Uterus (tissue), 3 donors: ENCODE measurements at regions not wholly inside any gene's neighbourhood (a gene's known extent, or its start where the extent isn't known, plus 50 kb on each side); places are given as distances from the start of the nearest gene placed in this dataset.

Source experiments
- DNase-seq, 2 donors: peaks; one replicate each; pipeline ENCODE4 v3.0.0-alpha.2; 2019 to 2020
- H3K27ac ChIP-seq, 2 donors: fragments of 200-600 bp; sonication (generic); 1 replicate in 1 of 2; 2 replicates in 1 of 2; pipeline ENCODE4 v1.5.1; 2016 to 2018
- H3K27me3 ChIP-seq, 2 donors: fragments of 200-600 bp; sonication (generic); one replicate each; pipeline ENCODE4 v1.5.1; 2018 to 2019; ENCODE audit warnings: control low read depth in 1 of 2
- H3K36me3 ChIP-seq, 2 donors: fragments of 200-600 bp; sonication (generic); one replicate each; pipeline ENCODE4 v1.5.1; 2019; ENCODE audit warnings: control low read depth in 1 of 2
- H3K4me1 ChIP-seq, 2 donors: fragments of 200-600 bp; sonication (generic); one replicate each; pipeline ENCODE4 v1.5.1; 2018 to 2019; ENCODE audit warnings: control low read depth in 1 of 2
- H3K4me3 ChIP-seq, 2 donors: fragments of 200-600 bp; sonication (generic); 1 replicate in 1 of 2; 2 replicates in 1 of 2; pipeline ENCODE4 v1.5.1; 2018 to 2019; ENCODE audit warnings: mild to moderate bottlenecking in 1 of 2
- H3K9me3 ChIP-seq, 2 donors: fragments of 200-600 bp; sonication (generic); one replicate each; pipeline ENCODE4 v1.5.1; 2019; ENCODE audit warnings: control low read depth in 1 of 2
- POLR2A ChIP-seq, 2 donors: fragments of 450-650 bp; IDR thresholded peaks; one replicate each; pipeline ENCODE4 v1.6.1; 2016; ENCODE audit warnings: antibody characterized with exemption in 2 of 2, mild to moderate bottlenecking in 1 of 2, moderate library complexity in 1 of 2
- intact Hi-C: fragments of 100-400 bp; cut with DNase I; formaldehyde crosslinking; loops from one replicate; pipeline ENCODE4 v1.15.1; 2023; ENCODE audit warnings: low total_unique reads
- TF ChIP-seq, protein P1 (sequence below), 4 experiments: fragments of 200-600 bp in 2 of 4; fragments of 450-650 bp in 2 of 4; sonication (generic) in 2 of 4; IDR thresholded peaks; one replicate each; pipeline ENCODE4 v1.5.1; 2016 to 2019; ENCODE audit warnings: antibody characterized with exemption in 4 of 4, mild to moderate bottlenecking in 2 of 4, moderate library complexity in 1 of 4
- donor health status: DM: yes; HTN: yes; CAD: no.

DNA sequence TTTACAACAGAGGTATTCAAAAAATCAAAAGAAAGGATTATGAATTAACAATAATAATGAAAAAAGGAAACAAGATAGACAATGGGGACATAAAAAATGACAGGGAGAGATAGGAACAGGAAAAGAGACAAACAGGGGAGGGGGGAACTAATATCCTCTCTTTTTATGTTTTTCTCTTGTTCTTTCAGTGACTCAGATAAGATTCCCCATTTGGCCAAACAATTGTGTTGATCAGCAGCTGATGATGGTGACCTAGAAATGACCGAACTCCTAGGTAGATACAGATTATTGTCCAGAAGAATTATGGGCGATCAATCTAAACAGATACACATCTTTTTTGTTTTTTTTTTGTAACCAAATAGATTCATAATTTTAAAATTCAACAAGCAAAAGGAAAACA lies 1277.2 kb upstream of the FLRT2 start:
- TF ChIP-seq, protein P1, sequence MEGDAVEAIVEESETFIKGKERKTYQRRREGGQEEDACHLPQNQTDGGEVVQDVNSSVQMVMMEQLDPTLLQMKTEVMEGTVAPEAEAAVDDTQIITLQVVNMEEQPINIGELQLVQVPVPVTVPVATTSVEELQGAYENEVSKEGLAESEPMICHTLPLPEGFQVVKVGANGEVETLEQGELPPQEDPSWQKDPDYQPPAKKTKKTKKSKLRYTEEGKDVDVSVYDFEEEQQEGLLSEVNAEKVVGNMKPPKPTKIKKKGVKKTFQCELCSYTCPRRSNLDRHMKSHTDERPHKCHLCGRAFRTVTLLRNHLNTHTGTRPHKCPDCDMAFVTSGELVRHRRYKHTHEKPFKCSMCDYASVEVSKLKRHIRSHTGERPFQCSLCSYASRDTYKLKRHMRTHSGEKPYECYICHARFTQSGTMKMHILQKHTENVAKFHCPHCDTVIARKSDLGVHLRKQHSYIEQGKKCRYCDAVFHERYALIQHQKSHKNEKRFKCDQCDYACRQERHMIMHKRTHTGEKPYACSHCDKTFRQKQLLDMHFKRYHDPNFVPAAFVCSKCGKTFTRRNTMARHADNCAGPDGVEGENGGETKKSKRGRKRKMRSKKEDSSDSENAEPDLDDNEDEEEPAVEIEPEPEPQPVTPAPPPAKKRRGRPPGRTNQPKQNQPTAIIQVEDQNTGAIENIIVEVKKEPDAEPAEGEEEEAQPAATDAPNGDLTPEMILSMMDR (IDR thresholded peaks at IDR 0.05): no peak
- TF ChIP-seq POLR2A (IDR thresholded peaks at IDR 0.05): no peak
- intact Hi-C loops: no loop called here
- DNase-seq: no peak
- Histone ChIP-seq H3K4me3 (no peak overlapping the region), H3K4me1 (no peaks in the 10 kb centered on the region), H3K27me3 (no peaks in the 10 kb centered on the region), H3K36me3 (no peaks in the 10 kb centered on the region), H3K27ac (no peak overlapping the region), H3K9me3 (no peaks in the 10 kb centered on the region)

DNA sequence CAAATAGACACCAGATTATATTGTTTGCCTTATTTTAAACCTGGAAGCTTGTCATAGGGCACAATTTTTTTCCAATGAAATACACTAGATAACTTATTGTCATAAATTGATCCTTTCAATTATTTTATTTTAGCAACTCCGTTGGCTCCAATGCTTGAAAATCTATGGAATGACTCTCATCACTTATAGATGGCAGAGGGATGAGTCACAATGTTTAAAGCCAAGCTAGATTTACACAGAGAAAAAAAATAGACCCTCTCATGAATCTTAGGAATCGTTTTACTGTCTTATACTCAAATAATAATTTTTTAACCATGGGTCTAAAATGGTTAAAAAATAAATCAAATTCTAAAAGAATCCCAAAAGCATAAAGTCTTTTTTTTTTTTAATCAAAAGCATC lies 1276.6 kb upstream of the FLRT2 start:
- Histone ChIP-seq H3K4me3 (no peak overlapping the region), H3K4me1 (no peaks in the 10 kb centered on the region), H3K9me3 (no peaks in the 10 kb centered on the region), H3K27me3 (no peaks in the 10 kb centered on the region), H3K36me3 (no peaks in the 10 kb centered on the region), H3K27ac (no peak overlapping the region)
- no peak for DNase-seq
- intact Hi-C loops: no loop called here
- TF ChIP-seq, protein P1 (IDR thresholded peaks at IDR 0.05): no peak
- TF ChIP-seq POLR2A (IDR thresholded peaks at IDR 0.05): no peak

DNA sequence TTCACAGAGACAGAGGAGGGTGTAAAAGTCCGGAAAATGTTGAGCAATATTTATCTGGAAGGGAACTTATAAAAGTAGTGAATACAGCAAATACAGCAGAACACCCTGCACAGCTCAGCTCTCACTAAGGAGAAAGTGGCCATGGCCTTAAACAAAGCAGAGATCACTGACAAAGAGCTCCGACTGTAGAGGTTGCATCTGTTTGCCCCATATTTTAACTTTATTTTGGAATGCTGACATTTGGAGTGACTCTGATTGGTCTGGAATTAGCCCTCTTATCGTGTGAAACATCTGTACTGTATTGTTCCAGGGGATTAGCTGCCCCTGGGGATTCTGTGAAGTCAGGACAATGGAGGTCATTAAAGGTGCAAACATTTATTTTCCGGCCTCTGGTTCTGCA lies 1275.7 kb upstream of the FLRT2 start:
- no peaks in the 10 kb centered on the region for H3K27me3 ChIP-seq
- H3K4me1 ChIP-seq: no peaks in the 10 kb centered on the region
- H3K27ac ChIP-seq: peak overlapping the region in 1 of 2 donors; percentile 6
- peak in 1 of 2 donors; percentile 16 for DNase-seq
- H3K36me3 ChIP-seq: no peaks in the 10 kb centered on the region
- H3K9me3 ChIP-seq: no peaks in the 10 kb centered on the region
- intact Hi-C loops: no loop called here
- TF ChIP-seq, protein P1 (IDR thresholded peaks at IDR 0.05): no peak
- TF ChIP-seq POLR2A (IDR thresholded peaks at IDR 0.05): no peak
- H3K4me3 ChIP-seq: no peak overlapping the region

DNA sequence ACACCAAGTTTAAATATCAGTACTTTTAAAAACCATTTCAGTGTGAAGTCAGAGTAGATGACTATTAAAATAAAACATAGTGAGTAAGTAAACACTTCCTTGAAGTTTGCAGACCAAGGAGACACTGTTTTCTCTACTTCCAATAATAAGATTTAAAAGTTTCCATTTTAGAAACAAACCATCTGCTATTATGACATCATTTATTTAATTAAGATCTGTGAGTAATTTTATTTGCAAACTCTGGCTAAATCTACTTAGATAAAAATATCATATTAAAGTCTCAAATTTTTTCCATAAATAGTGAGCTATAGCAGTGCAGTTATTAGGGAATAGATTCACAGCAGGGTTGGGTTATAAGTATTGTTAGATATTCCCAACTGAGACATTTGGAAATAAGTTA lies 1267.0 kb upstream of the FLRT2 start:
- no peak for TF ChIP-seq POLR2A (IDR thresholded peaks at IDR 0.05)
- TF ChIP-seq, protein P1 (IDR thresholded peaks at IDR 0.05): no peak
- H3K27me3 ChIP-seq: no peaks in the 10 kb centered on the region
- no peaks in the 10 kb centered on the region for H3K9me3 ChIP-seq
- no peaks in the 10 kb centered on the region for H3K4me1 ChIP-seq
- no peaks in the 10 kb centered on the region for H3K36me3 ChIP-seq
- no peak overlapping the region for H3K27ac ChIP-seq
- H3K4me3 ChIP-seq: no peak overlapping the region
- intact Hi-C loops: no loop called here
- DNase-seq: no peak

DNA sequence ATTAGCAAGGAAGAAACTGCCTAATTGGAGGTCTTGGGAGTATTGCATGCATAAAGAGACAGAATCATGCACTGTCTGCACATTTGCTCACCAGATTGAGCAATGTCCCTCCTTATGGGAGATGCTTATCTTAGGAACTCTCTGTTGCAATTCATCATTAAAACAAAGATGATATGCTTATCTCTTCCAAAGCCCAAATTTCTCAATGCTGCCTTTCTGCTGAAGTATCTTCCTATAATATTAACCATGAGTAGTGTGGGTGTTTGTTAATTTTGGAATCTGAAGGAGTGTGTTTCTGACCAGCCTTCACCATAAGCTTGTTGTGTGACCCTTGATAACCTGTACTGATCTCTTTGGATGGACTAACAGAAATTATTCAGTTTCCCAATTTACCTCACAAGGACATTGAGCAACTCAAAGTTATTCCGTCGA lies 1257.6 kb upstream of the FLRT2 start:
- TF ChIP-seq, protein P1 (IDR thresholded peaks at IDR 0.05): no peak
- no peak for TF ChIP-seq POLR2A (IDR thresholded peaks at IDR 0.05)
- Histone ChIP-seq H3K36me3 (no peaks in the 10 kb centered on the region), H3K9me3 (no peaks in the 10 kb centered on the region), H3K4me1 (no peaks in the 10 kb centered on the region), H3K27me3 (no peaks in the 10 kb centered on the region), H3K4me3 (no peak overlapping the region), H3K27ac (no peak overlapping the region)
- DNase-seq: no peak
- intact Hi-C loops: no loop called here
